ENCODE measurements at regions not wholly inside any gene's neighbourhood (a gene's known extent, or its start where the extent isn't known, plus 50 kb on each side); places are given as distances from the start of the nearest gene placed in this dataset.
"Not testable (repeated sequence)": the region's sequence is repeated elsewhere in the genome, so short reads cannot be mapped to it uniquely, and the experiment has no call there.

DNA sequence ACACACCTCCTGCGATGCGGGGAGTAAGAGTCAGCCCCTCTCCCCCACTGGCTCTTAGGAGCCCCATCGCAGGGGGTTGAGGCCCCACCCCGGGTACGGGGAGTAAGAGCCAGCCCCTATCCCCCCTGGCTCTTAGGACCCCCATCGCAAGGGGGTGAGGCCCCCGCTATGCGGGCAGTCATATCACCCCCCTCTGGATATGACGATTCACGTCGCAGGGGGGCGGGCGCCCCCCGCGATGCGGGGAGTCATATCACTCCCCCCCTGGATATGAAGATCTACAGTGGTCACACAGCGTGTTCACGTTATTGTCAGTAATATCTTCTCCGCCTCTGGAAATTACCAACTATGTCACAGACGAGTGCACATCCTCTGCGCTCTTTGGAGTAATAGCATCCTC lies 61.1 kb downstream of the DEFB131A start:
- DNase-seq, result not testable (repeated sequence)

DNA sequence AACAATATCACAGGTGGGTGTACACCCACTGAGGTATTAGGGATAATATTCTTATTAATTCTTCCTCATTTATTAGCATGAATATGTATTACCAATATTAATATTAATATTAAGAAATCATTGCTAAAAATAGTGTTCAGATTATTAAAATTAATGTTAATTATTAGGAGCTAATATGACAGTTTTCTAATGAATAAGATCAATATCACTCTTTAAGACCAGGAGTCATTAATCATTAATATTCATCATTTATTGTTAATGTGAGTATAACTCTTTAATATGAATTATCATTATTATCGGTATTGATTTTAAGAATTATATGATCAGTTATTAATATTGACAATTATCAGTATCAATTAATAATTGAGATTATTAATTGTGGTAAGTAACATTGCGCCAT lies 62.5 kb downstream of the DEFB131A start:
- DNase-seq, result not testable (repeated sequence)

DNA sequence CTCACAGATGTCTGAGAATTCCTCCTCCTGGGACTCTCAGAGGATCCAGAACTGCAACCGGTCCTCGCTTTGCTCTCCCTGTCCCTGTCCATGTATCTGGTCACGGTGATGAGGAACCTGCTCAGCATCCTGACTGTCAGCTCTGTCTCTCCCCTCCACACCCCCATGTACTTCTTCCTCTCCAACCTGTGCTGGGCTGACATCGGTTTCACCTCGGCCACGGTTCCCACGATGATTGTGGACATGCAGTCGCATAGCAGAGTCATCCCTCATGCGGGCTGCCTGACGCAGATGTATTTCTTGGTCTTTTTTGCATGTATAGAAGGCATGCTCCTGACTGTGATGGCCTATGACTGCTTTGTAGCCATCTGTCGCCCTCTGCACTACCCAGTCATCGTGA lies 68.7 kb downstream of the DEFB131A start:
- DNase-seq, result not testable (repeated sequence)

DNA sequence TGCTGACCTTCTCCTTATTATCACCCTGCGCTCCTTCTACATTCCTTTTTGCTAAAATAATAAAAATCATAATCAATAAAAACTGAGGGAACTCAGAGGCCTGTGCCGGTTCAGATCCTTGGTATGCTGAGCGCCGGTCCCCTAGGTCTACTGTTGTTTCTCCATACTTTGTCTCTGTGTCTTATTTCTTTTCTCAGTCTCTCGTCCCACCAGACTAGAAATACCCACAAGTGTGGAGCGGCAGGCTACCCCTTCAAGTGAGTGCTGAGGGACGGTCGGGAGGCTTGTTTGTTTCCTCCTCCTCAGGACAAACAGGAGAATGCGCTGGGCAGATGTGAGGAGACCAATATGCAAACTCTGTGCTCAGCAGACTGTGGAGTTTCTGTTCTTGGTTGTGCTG lies 75.4 kb downstream of the DEFB131A start:
- DNase-seq, result not testable (repeated sequence)

DNA sequence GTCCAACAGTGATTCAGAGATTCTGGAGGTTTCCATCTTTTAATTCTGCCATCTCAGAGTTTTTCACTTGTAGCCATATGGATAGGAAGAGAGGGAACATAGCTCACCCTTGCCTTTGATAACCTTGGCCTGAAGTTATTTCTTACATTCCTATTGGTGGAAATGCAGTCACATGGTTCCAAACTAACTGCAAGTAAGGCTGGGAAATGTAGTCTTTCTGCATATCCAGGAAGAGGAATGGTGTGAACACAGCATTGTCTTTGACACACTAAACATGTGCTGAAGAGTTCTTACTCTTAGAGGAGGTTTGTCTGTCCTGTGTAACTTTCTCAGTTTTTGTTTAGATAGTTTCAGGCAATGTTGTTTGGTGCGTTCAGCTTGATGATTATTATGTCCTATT lies 78.7 kb downstream of the DEFB131A start:
- not testable (repeated sequence) for DNase-seq

DNA sequence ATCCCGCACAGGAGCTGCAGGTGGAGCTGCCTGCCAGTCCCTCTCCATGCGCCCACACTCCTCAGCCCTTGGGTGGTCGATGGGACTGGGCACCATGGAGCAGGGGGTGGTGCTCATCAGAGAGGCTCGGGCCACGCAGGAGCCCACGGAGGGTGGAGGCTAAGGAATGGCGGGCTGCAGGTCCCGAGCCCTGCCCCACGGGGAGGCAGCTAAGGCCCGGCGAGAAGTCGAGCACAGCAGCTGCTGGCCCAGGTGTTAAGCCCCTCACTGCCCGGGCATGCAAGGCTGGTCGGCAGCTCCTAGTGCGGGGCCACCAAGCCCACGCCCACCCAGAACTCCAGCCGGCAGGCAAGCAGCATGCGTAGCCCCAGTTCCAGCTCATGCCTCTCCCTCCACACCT lies 80.2 kb downstream of the DEFB131A start:
- not testable (repeated sequence) for DNase-seq

DNA sequence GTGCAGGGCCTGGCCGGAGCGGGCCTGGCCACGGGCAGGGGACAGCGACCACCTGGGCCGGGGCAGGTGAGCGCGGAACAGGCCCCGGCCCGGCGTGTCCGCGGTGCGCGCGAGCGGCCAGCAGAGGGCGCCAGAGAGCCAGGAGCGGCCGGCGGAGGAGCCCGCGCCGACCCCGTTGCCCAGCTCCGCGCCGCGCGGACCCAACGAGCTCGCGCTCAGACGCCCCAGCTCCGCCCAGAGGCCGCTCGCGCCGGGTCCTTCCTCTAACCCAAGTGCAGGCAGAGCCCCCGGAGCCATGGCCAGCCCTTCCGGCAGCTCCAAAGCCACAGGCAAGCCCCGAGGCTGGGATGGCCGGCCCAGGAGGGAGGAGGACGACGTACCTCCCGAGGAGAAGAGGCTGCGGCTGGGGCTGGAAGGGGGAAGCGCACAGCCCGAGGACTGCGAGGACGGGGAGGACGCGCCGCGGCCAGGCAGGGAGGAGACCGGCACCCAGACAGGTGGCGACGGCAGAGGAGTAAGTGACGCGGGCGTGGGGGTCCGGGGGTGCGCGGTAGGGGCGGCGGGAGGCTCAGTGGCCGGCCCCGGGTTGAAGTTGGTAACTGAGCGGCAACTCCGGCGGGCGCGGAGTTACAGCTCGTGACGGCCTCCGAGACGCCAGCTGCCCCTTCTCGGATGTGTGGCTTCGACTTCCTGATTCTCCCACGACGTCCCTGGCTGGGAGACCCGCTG lies 88.1 kb downstream of the DEFB131A start:
- peak; percentile 73 to 78 for DNase-seq

DNA sequence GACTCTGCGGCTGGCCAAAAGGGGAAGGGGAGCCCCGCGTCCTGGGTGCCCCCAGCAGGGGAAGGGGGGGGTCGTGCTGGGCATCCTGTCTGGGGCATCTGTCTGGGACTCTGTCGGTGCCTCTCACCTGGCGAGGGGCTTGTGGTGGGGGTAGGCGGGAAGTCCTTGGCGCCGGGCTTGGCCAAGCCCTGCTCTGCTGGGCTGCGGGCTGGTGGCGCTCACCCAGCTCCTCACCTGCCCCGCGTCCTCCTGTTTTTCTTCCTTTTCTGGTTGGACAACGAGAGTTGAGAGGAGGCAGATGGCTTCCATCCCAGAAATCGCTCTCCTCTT lies 88.6 kb downstream of the DEFB131A start:
- DNase-seq, result not testable (repeated sequence)

DNA sequence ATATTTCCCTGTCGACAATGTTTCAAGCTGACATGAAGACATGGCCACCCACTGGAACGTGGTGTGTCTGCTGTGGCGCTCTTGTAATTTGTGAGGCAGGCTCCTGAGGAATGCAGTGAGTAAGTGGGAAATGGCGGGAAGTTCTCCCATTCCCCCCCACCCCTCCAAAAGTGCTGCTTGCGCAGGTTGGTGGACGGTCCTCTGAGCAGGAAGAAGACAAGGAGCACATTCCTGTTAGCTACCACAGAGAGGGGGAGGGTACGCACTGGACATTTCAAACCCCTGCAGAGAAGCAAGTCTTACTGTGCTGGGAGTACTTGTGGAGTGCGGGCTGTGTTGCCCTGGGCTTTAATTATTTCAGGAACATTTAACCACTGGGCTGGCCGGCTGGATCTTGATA lies 92.9 kb downstream of the DEFB131A start:
- not testable (repeated sequence) for DNase-seq

DNA sequence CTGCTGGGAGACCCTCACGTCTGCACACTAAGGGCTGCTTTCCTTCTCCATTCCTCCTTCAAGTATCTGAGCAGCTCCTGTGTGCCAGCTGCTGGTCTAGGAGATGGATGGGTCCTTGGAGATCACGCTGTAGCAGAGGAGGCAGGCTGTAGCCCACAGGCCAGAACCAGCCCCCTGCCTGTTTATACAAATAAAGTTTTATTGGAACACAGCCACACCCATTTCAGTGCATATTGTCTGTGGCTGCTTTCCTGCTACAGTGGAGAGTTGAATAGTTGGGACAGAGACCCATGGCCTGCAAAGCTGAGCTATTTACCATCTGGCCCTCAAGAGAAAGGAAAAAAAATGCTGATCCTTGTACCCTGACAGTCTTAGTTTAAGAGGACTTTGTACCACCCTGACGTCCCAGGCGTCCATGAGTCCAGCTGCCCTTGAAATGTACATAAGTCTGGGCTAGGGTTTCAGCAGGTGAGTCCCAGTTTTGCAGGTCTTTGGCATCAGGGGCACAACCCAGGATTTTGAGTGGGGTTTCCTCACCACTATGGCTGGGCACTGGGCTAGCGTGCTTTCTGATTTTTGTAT lies 95.8 kb downstream of the DEFB131A start:
- not testable (repeated sequence) for DNase-seq

DNA sequence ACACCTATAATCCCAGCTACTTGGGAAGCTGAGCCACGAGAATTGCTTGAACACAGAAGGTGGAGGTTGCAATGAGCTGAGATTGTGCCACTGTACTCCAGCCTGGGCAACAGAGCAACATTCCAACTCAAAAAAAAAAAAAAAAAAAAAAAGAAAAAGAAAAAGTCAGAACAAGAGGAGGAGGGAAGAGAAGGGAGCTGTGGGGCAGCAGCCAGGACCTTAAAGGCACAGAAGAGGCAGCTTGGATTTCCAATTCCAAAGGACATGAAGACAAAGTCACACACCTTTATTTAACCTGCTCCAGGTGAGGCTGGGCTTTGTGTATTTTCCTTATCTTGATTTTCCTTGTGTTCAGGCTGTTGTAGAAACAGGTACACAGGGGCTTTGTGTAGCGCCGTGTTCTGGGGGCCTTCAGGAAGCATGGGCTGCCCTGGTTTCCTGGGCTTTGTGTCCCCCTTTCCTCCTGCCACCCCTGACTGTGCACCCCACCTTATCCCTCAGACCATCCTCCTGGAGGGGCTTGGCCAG lies 97.2 kb downstream of the DEFB131A start:
- DNase-seq, result not testable (repeated sequence)

DNA sequence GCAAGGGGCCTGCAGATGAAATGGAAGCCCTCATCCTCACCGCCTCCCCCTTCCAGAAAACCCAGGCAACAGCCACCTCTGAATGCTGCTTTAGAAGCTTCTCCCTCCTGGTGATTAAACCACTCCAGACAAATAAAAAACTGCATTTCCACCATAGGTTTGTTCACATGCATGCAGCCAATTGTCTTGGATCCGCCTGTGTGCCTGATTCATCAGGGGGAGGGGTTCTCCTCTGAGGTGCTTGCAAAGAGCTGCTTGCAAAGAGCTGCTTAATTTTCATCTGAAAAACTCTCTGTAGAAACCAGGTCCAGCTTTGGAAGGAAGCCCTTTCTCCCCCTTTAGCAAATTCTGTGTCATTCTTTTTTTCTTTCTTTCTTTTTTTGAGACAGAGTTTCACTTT lies 100.6 kb downstream of the DEFB131A start:
- DNase-seq, result not testable (repeated sequence)

DNA sequence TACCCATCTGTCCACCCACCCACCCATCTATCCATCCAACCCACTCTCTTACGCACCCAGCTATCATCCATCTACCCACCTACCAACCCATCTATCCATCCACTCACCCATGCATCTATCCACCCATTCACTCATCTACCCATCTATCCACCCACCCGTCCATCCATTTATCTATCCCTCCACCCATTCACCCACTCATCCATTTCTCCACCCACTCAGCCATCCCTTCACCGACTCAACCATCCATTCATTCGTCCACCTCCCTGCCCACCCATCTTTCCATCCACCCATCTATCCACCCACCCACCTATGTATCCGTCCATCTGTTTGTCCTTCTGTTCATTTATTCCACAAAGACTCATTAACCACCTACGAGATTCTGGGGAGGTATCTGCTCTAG lies 103.3 kb downstream of the DEFB131A start:
- DNase-seq, result not testable (repeated sequence)

DNA sequence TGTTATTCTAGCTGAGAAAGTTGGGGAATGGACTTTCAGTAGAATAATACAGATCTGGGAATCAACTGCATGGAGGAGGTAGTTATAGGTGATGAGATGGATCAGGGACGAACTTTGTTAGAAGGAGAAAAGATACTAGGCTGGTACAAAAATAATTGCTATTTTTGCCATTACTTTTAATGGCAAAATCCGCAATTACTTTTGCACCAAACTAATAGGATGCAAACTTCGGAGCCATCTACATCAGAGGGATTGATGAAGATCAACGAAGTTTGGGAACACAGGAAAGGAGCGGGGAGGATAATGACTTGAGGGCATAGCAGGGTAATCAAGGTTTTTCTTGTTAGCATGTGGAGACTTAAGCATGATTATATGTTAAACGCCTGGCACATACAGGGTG lies 111.9 kb downstream of the DEFB131A start:
- not testable (repeated sequence) for DNase-seq

DNA sequence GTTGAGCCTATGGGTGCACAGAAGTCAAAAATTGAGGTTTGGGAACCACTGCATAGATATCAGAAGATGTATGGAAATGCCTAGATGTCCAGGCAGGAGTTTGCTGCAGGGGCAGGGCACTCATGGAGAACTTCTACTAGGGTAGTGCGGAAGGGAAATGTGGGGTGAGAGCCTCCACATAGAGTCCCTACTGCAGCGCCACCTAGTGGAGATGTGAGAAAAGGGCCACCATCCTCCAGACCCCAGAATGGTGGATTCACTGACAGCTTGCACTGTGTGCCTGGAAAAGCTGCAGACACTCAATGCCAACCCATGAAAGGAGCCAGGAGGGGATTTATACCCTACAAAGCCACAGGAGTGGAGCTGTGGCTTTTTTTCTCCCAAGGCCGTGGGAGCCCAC lies 133.7 kb downstream of the DEFB131A start:
- DNase-seq, result peak in 1 of 2 donors; percentile 13

DNA sequence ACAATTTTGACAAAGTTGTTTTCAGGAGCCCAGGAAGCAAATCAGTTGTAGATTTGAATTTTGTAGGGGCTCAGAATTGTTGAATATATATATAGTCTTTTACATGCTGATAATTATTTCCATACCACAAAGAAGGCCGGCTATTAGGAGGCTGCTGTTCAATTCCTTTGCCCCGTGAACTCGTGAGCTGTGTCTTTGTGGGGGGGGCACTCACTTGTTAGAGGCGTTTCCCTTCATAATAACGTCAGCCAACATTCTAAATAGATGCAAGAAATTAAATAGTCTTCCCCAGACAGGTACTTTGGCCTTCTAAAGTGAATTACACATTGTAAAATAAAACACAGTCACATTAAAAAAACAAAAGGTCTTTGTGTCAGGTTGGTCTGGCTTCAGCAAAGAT lies 138.7 kb downstream of the DEFB131A start:
- not testable (repeated sequence) for DNase-seq

DNA sequence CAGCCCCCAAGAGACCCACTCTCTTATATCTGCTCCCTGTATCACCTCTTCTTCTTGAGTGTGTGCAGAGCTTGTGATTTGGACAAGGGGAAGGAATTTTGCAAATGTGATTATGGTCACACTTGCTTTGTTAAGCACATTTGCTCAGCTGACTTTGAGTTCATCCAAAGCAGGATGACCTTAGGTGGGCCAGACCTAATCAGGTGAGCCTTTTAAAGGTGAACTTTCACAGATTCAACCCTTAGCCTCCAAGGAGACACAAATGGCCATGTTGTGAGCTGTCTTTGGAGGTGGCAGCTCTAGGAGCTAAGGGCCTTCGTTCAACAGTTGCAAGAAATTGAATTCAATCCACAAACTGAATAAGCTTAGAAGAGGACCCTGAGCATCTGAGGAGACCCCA lies 147.8 kb downstream of the DEFB131A start:
- DNase-seq, result no peak

DNA sequence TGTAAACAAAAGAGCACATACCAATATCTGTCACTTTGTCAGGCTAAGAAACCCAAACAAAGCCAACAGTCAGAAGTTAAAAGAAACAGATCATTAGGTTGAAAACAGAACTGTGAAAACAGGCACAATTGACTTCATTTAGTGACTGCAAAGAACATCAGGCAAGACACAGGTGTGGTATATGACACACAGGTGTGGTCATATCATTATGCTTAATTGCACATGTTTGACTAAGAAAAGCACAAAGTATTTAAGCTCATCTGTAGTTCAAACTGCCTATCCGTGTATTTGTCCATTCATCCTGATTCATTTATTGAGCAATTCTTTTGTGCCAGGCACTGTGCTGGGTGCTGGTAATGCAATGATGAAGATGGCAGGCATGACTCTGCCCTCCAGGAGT lies 150.7 kb downstream of the DEFB131A start:
- DNase-seq, result no peak

DNA sequence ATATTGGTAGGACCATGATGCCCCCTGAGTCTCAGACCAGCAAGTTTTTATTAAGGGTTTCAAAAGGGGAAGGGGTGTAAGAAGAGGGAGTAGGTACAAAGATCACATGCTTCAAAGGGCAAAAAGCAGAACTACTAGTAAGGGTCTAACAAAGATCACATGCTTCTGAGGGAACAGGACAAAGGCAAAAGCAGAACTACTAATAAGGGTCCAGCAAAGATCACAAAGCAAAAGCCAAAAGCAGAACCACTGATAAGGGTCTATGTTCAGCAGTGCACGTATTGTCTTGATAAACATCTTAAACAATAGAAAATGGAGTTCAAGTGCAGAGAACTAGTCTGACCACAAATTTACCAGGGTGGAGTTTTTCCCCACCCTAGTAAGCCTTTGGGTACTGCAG lies 151.3 kb downstream of the DEFB131A start:
- DNase-seq, result not testable (repeated sequence)

DNA sequence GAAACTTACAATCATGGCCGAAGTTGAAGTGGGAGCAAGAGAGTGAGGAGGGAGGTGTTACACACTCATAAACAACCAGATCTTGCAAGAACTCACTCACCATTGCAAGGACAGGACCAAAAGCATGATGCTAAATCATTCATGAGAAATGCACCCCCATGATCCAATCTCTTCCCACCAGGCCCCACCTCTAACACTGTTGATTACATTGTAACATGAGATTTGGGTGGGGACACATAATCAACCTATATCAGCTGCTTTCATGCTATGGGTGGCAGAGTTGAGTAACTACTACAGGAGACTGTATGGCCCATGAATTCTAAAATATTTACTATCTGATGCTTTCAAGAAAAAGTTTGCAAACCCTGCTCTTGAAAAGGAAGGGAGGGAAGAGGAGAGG lies 155.1 kb downstream of the DEFB131A start:
- DNase-seq, result no peak

DNA sequence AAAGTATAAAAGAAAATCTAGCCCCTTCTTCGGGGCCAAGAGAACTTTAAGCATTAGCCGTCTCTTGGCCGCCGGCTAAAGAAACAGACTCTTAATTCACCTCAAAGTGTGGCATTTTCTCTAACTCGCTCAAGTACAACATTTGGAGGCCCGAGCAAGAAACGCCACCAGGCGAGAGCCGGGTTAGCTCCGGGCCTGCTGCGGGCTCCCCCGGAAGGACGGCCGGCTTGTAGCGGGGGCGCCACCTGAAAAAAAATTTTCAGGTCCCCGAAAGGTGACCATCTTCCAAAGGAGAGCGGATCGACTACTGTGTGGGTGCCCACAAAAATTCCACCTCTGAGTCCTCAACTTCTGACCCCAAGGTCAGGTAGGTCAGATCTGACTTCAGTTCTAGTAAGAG lies 156.0 kb downstream of the DEFB131A start:
- DNase-seq, result no peak

DNA sequence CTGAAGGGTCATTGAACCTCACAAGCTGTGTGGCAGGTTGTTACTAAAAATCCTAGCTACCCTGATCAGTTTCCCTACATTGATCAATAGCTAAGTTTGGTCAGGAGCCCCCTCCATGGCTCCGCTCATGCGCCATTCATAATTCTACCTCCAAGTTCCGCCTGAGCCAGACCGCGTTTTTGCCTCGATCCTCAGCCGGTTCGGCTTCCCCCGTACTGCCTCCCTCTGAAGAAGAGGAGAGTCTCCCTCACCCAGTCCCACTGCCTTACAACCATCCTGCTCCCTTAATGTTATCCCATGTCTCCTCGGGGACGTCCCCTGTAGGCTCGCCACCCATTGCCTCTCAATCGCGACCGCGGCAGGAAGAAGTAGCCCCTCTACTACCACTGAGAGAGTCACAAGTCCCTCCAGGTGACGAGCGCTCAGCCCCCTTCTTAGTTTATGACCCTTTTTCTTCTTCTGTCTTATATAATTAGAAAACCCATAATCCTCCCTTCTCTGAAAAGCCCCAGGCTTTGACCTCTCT lies 158.2 kb downstream of the DEFB131A start:
- no peak for DNase-seq

DNA sequence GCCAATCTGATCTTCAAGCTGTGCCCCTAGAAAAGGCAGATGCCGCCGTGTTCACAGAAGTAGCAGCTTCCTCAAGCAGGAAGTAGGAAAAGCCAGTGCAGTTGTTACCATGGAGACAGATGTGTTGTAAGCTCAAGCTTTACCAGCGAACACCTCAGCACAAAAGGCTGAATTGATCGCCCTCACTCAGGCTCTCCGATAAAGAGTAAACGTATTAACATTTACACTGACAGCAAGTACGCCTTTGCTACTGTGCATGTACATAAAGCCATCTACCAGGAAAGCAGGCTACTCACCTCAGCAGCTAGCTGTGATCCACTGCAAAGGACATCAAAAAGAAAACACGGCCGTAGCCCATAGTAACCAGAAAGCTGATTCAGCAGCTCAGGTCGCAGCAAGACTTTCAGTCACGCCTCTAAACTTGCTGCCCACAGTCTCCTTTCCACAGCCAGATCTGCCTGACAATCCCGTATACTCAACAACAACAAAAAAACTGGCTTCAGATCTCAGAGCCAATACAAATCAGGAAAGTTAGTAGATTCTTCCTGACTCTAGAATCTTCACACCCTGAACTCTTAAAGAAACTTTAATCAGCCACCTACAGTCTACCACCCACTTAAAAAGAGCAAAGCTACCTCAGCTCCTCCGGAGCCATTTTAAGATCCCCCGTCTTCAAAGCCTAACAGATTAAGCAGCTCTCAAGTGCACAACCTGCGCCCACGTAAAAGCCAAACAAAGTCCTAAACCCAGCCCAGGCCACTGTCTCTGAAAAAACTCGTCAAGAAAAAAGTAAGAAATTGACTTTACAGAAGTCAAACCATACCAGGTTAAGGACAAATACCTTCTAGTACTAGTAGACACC lies 160.0 kb downstream of the DEFB131A start:
- DNase-seq, result peak; percentile 30 to 35

DNA sequence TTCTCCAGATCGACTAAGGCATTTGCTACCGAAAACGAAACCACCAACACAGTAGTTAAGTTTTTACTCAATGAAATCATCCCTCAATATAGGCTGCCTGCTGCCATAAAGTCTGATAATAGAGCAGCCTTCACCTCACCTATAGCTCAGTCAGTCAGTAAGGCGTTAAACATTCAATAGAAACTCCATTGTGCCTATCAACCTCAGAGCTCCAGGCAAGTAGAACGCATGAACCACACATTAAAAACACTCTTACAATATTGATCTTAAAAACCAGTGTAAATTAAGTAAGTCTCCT lies 160.6 kb downstream of the DEFB131A start:
- DNase-seq, result not testable (repeated sequence)

All from stimulated activated CD4-positive, alpha-beta T cell treated with anti-CD3 and anti-CD28 coated beads, Interleukin-2, amount 100 ng/mL, for 24 hours (primary cell).